Mesenchymal stem cell (in vitro differentiated cells and primary cell): ENCODE measurements at regions not wholly inside any gene's neighbourhood (a gene's known extent, or its start where the extent isn't known, plus 50 kb on each side); places are given as distances from the start of the nearest gene placed in this dataset.

Source experiments
- DNase-seq: peaks from one replicate; pipeline ENCODE4 v3.0.0-alpha.2; 2013
- H2AFZ ChIP-seq: one replicate; pipeline ENCODE4 v1.6.1; 2013; ENCODE audit warnings: low read depth, mild to moderate bottlenecking, control low read depth, inconsistent platforms, low read length, moderate library complexity
- H2AK5ac ChIP-seq: 2 replicates; pipeline ENCODE4 v1.6.1; 2013; ENCODE audit warnings: low read length, moderate library complexity, mild to moderate bottlenecking, inconsistent platforms; ENCODE audit not compliant: severe bottlenecking
- H2BK120ac ChIP-seq: one replicate; pipeline ENCODE4 v1.6.1; 2013; ENCODE audit warnings: low read depth, mild to moderate bottlenecking, inconsistent platforms, low read length, moderate library complexity
- H2BK12ac ChIP-seq, 2 experiments: one replicate each; pipeline ENCODE4 v1.6.1; 2013; ENCODE audit warnings: inconsistent platforms in 2 of 2, low read length in 2 of 2, mild to moderate bottlenecking in 2 of 2, moderate library complexity in 2 of 2, control low read depth in 1 of 2
- H2BK15ac ChIP-seq: one replicate; pipeline ENCODE4 v1.6.1; 2013; ENCODE audit warnings: mild to moderate bottlenecking, low read depth, inconsistent platforms; ENCODE audit not compliant: poor library complexity, severe bottlenecking
- H2BK5ac ChIP-seq: 2 replicates; pipeline ENCODE4 v1.6.1; 2013; ENCODE audit warnings: low read depth, mild to moderate bottlenecking, low read length, control low read depth, inconsistent platforms; ENCODE audit not compliant: poor library complexity, severe bottlenecking
- H3K14ac ChIP-seq, 2 experiments: one replicate each; pipeline ENCODE4 v1.6.1; 2013; ENCODE audit warnings: inconsistent platforms in 2 of 2, low read length in 2 of 2, control low read depth in 1 of 2, mild to moderate bottlenecking in 1 of 2, moderate library complexity in 1 of 2
- H3K18ac ChIP-seq, 2 experiments: one replicate each; pipeline ENCODE4 v1.6.1; 2013; ENCODE audit warnings: inconsistent platforms in 2 of 2, low read length in 2 of 2, control low read depth in 1 of 2, low read depth in 1 of 2, mild to moderate bottlenecking in 1 of 2
- H3K23ac ChIP-seq, 2 experiments: one replicate each; pipeline ENCODE4 v1.6.1; 2013; ENCODE audit warnings: inconsistent platforms in 2 of 2, low read length in 2 of 2, mild to moderate bottlenecking in 2 of 2, moderate library complexity in 2 of 2, control low read depth in 1 of 2
- H3K27ac ChIP-seq: 2 replicates; pipeline ENCODE4 v1.5.1; 2013; ENCODE audit warnings: mild to moderate bottlenecking, moderate library complexity, low read length, control low read depth, inconsistent platforms; ENCODE audit not compliant: poor library complexity, severe bottlenecking
- H3K27me3 ChIP-seq, 2 experiments: 2 replicates each; pipeline versions ENCODE4 v1.6.1 to v1.7.0; 2013; ENCODE audit warnings: low read length in 2 of 2, mild to moderate bottlenecking in 2 of 2, moderate library complexity in 2 of 2, control low read depth in 1 of 2, inconsistent platforms in 1 of 2; ENCODE audit not compliant: control insufficient read depth in 1 of 2, insufficient read depth in 1 of 2
- H3K36me3 ChIP-seq, 2 experiments: 2 replicates each; pipeline versions ENCODE4 v1.6.1 to v1.7.0; 2013; ENCODE audit warnings: low read length in 2 of 2, control low read depth in 1 of 2, inconsistent platforms in 1 of 2, low read depth in 1 of 2, mild to moderate bottlenecking in 1 of 2; ENCODE audit not compliant: insufficient read depth in 2 of 2, control insufficient read depth in 1 of 2
- H3K4ac ChIP-seq, 2 experiments: one replicate each; pipeline ENCODE4 v1.6.1; 2013; ENCODE audit warnings: inconsistent platforms in 2 of 2, low read length in 2 of 2, mild to moderate bottlenecking in 2 of 2, moderate library complexity in 2 of 2, control low read depth in 1 of 2, low read depth in 1 of 2
- H3K4me1 ChIP-seq: 2 replicates; pipeline ENCODE4 v1.6.1; 2013; ENCODE audit warnings: low read depth, low read length, control low read depth; ENCODE audit not compliant: control insufficient read depth, insufficient read depth
- H3K4me2 ChIP-seq: 2 replicates; pipeline ENCODE4 v1.6.1; 2013; ENCODE audit warnings: low read length, mild to moderate bottlenecking, inconsistent platforms; ENCODE audit not compliant: poor library complexity, severe bottlenecking
- H3K4me3 ChIP-seq, 2 experiments: 2 replicates each; pipeline versions ENCODE4 v1.5.1 to v1.7.0; 2013; ENCODE audit warnings: low read length in 2 of 2, mild to moderate bottlenecking in 2 of 2, control low read depth in 1 of 2, low read depth in 1 of 2; ENCODE audit not compliant: insufficient read depth in 1 of 2
- H3K79me1 ChIP-seq: replicated peaks from 2 replicates; pipeline ENCODE4 v1.6.1; 2013; ENCODE audit warnings: mild to moderate bottlenecking, control low read depth, low read length, inconsistent platforms; ENCODE audit not compliant: poor library complexity, severe bottlenecking
- H3K9ac ChIP-seq: 2 replicates; pipeline ENCODE4 v1.7.0; 2013; ENCODE audit warnings: mild to moderate bottlenecking, low read length, moderate library complexity
- H3K9me3 ChIP-seq: 2 replicates; pipeline ENCODE4 v1.7.0; 2013; ENCODE audit warnings: mild to moderate bottlenecking, low read length; ENCODE audit not compliant: control insufficient read depth
- H4K8ac ChIP-seq: one replicate; pipeline ENCODE4 v1.6.1; 2013; ENCODE audit warnings: inconsistent platforms, mild to moderate bottlenecking, low read length, moderate library complexity
- H4K91ac ChIP-seq: one replicate; pipeline ENCODE4 v1.6.1; 2013; ENCODE audit warnings: mild to moderate bottlenecking, low read length, inconsistent platforms
- WGBS: methylation state at CpG from one replicate; pipeline ENCODE4 v1.1.7; 2013; ENCODE audit warnings: mixed read lengths; 5-methylcytosine and 5-hydroxymethylcytosine counted together

DNA sequence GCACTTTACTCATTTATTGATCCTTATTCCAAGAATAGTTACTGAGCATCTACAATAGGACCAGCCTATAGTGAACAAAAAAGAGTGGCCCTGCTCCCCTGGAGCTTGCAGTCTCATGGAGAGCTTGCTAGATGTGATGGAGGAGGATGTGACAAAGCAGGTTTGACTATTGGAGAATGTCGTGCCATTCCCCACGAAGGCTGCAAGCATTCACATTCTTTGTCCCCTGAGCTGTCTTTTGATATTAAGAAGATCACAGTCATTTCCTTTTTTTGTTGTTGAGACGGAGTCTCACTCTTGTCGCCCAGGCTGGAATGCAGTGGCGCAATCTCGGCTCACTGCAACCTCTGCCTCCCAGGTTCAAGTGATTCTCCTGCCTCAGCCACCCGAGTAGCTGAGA, 115.0 kb upstream of the ADAMTS18 start:
- peaks cover 3 to 5% of the 10 kb centered on the region in 2 experiments for H3K27me3 ChIP-seq
- peaks cover 4% of the 10 kb centered on the region for H3K4me1 ChIP-seq
- no peak overlapping the region for H2BK12ac ChIP-seq
- 29% methylated on average over 6 of the region's 7 CpGs for WGBS
- H3K18ac ChIP-seq, result no peak overlapping the region
- H3K79me1 ChIP-seq, result no peaks in the 10 kb centered on the region
- no peak overlapping the region for H3K27ac ChIP-seq
- H3K4me2 ChIP-seq, result no peak overlapping the region
- H2AK5ac ChIP-seq, result no peak overlapping the region
- no peak overlapping the region for H4K91ac ChIP-seq
- H3K23ac ChIP-seq, result no peak overlapping the region
- no peak overlapping the region for H3K14ac ChIP-seq
- H4K8ac ChIP-seq, result no peak overlapping the region
- H2AFZ ChIP-seq, result no peak overlapping the region
- H3K4ac ChIP-seq, result no peak overlapping the region
- no peak overlapping the region for H2BK5ac ChIP-seq
- H2BK120ac ChIP-seq, result no peak overlapping the region
- H3K4me3 ChIP-seq, result no peak overlapping the region
- H2BK15ac ChIP-seq, result no peak overlapping the region
- H3K9ac ChIP-seq, result no peak overlapping the region
- H3K36me3 ChIP-seq, result no peaks in the 10 kb centered on the region
- H3K9me3 ChIP-seq, result no peaks in the 10 kb centered on the region
- DNase-seq, result peak; percentile 27

DNA sequence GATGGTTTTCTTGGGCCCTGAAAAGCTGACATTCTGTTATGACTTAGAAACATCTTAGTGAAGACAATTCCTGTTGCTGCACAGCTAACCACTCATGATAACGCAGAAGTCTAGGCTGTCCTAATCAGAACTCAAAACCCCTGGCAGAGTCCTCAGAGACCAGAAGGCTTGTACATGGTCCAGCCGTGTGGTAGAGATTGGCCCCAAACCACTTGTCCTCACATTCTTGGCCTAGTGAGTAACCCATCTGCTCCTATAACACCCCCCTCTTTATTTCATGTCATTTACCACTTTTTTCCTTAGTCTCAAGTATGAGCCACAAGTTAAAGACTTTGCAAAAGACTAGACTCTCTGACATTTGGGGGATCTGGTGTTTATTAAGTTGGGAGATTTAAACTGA, 116.5 kb upstream of the ADAMTS18 start:
- 26% methylated on average over 2 of the region's 2 CpGs for WGBS
- peaks cover 6% of the 10 kb centered on the region for H3K4me1 ChIP-seq

GRCh38 chr16:77553130-77553529, 118.3 kb upstream of the ADAMTS18 start:
- peak overlapping the region in 1 of 2 experiments; percentile 52 for H3K18ac ChIP-seq
- no peak overlapping the region for H4K91ac ChIP-seq
- no peak overlapping the region for H3K27ac ChIP-seq
- no peak overlapping the region for H4K8ac ChIP-seq
- no peak overlapping the region for H3K14ac ChIP-seq
- H3K9ac ChIP-seq, result no peak overlapping the region
- 75% methylated on average over 9 of the region's 9 CpGs for WGBS
- no peaks in the 10 kb centered on the region for H3K9me3 ChIP-seq
- no peak overlapping the region for H3K4me2 ChIP-seq
- no peak for DNase-seq
- no peaks in the 10 kb centered on the region for H3K36me3 ChIP-seq
- H3K4me3 ChIP-seq, result no peak overlapping the region
- H2BK12ac ChIP-seq, result no peak overlapping the region
- H3K79me1 ChIP-seq, result no peaks in the 10 kb centered on the region
- H3K27me3 ChIP-seq, result no peaks in the 10 kb centered on the region
- no peak overlapping the region for H3K4ac ChIP-seq
- H3K4me1 ChIP-seq, result peaks cover 6% of the 10 kb centered on the region
- no peak overlapping the region for H3K23ac ChIP-seq
- no peak overlapping the region for H2AK5ac ChIP-seq
- H2AFZ ChIP-seq, result no peak overlapping the region
- no peak overlapping the region for H2BK5ac ChIP-seq
- H2BK120ac ChIP-seq, result no peak overlapping the region
- H2BK15ac ChIP-seq, result no peak overlapping the region

More for the DNA sequence above, 116.5 kb upstream of the ADAMTS18 start:
- H2AFZ ChIP-seq, result no peak overlapping the region
- peaks cover 2% of the 10 kb centered on the region in 2 experiments for H3K27me3 ChIP-seq
- H3K4me2 ChIP-seq, result no peak overlapping the region
- no peaks in the 10 kb centered on the region for H3K9me3 ChIP-seq
- H4K91ac ChIP-seq, result no peak overlapping the region
- no peak overlapping the region for H3K9ac ChIP-seq
- no peak overlapping the region for H3K23ac ChIP-seq
- no peak overlapping the region for H2BK5ac ChIP-seq
- H3K4ac ChIP-seq, result no peak overlapping the region
- H3K36me3 ChIP-seq, result no peaks in the 10 kb centered on the region
- H2BK12ac ChIP-seq, result no peak overlapping the region
- no peak overlapping the region for H2BK15ac ChIP-seq
- no peak overlapping the region for H3K18ac ChIP-seq
- H2BK120ac ChIP-seq, result no peak overlapping the region
- no peak overlapping the region for H3K4me3 ChIP-seq
- no peaks in the 10 kb centered on the region for H3K79me1 ChIP-seq
- H3K27ac ChIP-seq, result no peak overlapping the region
- H3K14ac ChIP-seq, result no peak overlapping the region
- no peak overlapping the region for H4K8ac ChIP-seq
- peak; percentile 65 for DNase-seq
- H2AK5ac ChIP-seq, result no peak overlapping the region

GRCh38 chr16:77555126-77555525, 120.3 kb upstream of the ADAMTS18 start:
- Histone ChIP-seq H2BK120ac (no peak overlapping the region), H3K23ac (no peak overlapping the region), H3K4me1 (peaks cover 6% of the 10 kb centered on the region), H3K9ac (no peak overlapping the region), H2BK5ac (no peak overlapping the region), H3K4me3 (no peak overlapping the region), H2AFZ (no peak overlapping the region), H3K36me3 (no peaks in the 10 kb centered on the region), H3K79me1 (no peaks in the 10 kb centered on the region), H3K27ac (peak overlapping the region; percentile 92), H3K4me2 (no peak overlapping the region), H3K27me3 (no peaks in the 10 kb centered on the region), H2AK5ac (no peak overlapping the region), H2BK12ac (no peak overlapping the region), H2BK15ac (no peak overlapping the region), H3K9me3 (no peaks in the 10 kb centered on the region), H3K4ac (no peak overlapping the region), H3K14ac (no peak overlapping the region), H4K8ac (no peak overlapping the region), H4K91ac (no peak overlapping the region), H3K18ac (no peak overlapping the region)
- no peak for DNase-seq
- no CpG with 5 or more reads among the region's 1 CpG for WGBS
